HEK293T (cell line): ENCODE measurements at regions not wholly inside any gene's neighbourhood (a gene's known extent, or its start where the extent isn't known, plus 50 kb on each side); places are given as distances from the start of the nearest gene placed in this dataset.

Experiments
- ARNT ChIP-seq: fragments of 450-650 bp; IDR thresholded peaks from 2 replicates; pipeline ENCODE4 v1.6.1; 2017; ENCODE audit warnings: mild to moderate bottlenecking
- CTBP1 ChIP-seq: fragments of 450-650 bp; IDR thresholded peaks from 2 replicates; pipeline ENCODE4 v1.6.1; 2016; ENCODE audit warnings: borderline replicate concordance
- ELF4 ChIP-seq: fragments of 450-650 bp; IDR thresholded peaks from 2 replicates; pipeline ENCODE4 v1.6.1; 2017; ENCODE audit warnings: antibody characterized with exemption
- FOXA1 ChIP-seq: fragments of 450-650 bp; IDR thresholded peaks from 2 replicates; pipeline ENCODE4 v1.6.1; 2016; ENCODE audit warnings: mild to moderate bottlenecking
- FOXK2 ChIP-seq: fragments of 450-650 bp; IDR thresholded peaks from 2 replicates; pipeline ENCODE4 v1.6.1; 2016; ENCODE audit warnings: mild to moderate bottlenecking
- FOXM1 ChIP-seq: fragments of 450-650 bp; IDR thresholded peaks from 2 replicates; pipeline ENCODE4 v1.6.1; 2017; ENCODE audit warnings: mild to moderate bottlenecking, borderline replicate concordance
- HDGF ChIP-seq: fragments of 450-650 bp; IDR thresholded peaks from 2 replicates; pipeline ENCODE4 v1.6.1; 2017; ENCODE audit warnings: antibody characterized with exemption, borderline replicate concordance
- L3MBTL2 ChIP-seq: fragments of 450-650 bp; conservative IDR thresholded peaks from 2 replicates; pipeline ENCODE4 v1.6.1; 2016; ENCODE audit warnings: mild to moderate bottlenecking
- LEF1 ChIP-seq: fragments of 450-650 bp; IDR thresholded peaks from 2 replicates; pipeline ENCODE4 v1.6.1; 2017; ENCODE audit warnings: mild to moderate bottlenecking, borderline replicate concordance
- NFRKB ChIP-seq: fragments of 450-650 bp; IDR thresholded peaks from 2 replicates; pipeline ENCODE4 v1.6.1; 2016; ENCODE audit warnings: mild to moderate bottlenecking, moderate library complexity
- PKNOX1 ChIP-seq: fragments of 450-650 bp; IDR thresholded peaks from 2 replicates; pipeline ENCODE4 v1.6.1; 2016
- SUZ12 ChIP-seq: fragments of 450-650 bp; IDR thresholded peaks from 2 replicates; pipeline ENCODE4 v1.6.1; 2016; ENCODE audit warnings: mild to moderate bottlenecking
- ZNF384 ChIP-seq: fragments of 450-650 bp; IDR thresholded peaks from 2 replicates; pipeline ENCODE4 v1.6.1; 2016

GRCh38 chr13:31896427-31896826 lies 135.1 kb upstream of the FRY start:
- TF ChIP-seq L3MBTL2 (no peak), ELF4 (no peak), HDGF (no peak), ZNF384 (no peak), NFRKB (no peak), CTBP1 (no peak), FOXK2 (no peak), FOXA1 (no peak), LEF1 (no peak), SUZ12 (no peak), FOXM1 (no peak), ARNT (no peak), PKNOX1 (no peak)
